Left renal cortex interstitium (tissue), 4 donors: ENCODE measurements at regions not wholly inside any gene's neighbourhood (a gene's known extent, or its start where the extent isn't known, plus 50 kb on each side); places are given as distances from the start of the nearest gene placed in this dataset.
"Not testable (repeated sequence)": the region's sequence is repeated elsewhere in the genome, so short reads cannot be mapped to it uniquely, and the experiment has no call there.

Source experiments
- DNase-seq, 4 donors: peaks; one replicate each; pipeline ENCODE4 v3.0.0-alpha.2; 2013; ENCODE audit warnings: low read depth in 4 of 4, low spot score in 2 of 4, missing footprints in 1 of 4

DNA sequence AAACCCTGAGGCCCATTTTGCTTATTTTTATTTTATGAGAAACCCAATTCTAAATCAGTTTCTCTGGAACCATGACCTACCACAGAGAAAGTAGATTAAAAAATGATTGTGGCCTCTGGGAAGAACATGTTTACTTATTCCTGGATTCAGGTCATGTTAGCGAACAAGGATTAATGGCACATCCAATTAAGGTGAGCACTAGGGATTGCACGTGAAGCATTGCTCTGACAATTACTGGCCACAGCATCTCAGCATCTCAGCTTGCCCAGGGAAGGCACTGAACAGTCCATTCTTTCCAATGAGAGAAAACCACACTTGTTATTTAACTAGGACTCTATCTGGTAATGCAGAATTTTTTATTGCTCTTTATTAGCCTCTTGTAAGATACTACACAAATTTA lies 119.8 kb downstream of the ZNF330 start:
- DNase-seq, result no peak

DNA sequence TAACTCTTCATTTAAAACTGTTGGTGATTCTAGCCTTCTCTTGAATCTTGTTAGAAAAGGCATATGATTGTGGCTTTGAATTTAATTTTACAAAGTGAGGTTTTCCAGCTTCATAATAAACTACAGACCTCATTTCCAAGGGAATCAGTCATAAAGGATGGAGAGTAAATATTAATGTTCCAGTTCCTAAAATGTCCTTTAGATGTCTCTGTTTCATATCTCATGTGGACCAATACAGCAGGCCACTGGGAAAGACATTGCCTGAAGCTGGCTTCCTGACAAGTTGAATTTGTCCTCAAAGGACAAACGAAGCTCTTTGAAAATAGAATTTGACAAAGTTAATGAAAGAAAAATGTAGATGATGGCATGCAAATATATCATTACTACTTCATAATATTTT lies 125.4 kb downstream of the ZNF330 start:
- DNase-seq, result peak in 1 of 4 donors; percentile 52

DNA sequence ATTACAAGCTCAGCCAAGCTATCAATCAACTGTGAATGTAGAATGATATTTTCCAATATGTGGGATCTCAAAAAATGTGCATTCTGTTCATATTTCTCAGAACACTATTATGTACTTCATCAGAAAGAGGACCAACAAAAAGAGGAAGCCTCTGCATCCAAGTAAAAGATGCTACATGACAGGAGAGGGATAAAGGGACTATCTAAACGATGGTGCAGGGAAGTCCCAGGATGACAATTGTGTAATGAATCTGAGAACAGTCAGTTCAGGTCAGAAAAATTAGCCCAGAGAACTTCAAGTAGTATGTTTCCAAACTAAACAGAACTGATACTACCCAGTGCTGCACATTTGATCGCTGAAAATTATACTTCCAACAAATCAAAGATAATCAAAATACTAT lies 127.0 kb downstream of the ZNF330 start:
- DNase-seq, result no peak

DNA sequence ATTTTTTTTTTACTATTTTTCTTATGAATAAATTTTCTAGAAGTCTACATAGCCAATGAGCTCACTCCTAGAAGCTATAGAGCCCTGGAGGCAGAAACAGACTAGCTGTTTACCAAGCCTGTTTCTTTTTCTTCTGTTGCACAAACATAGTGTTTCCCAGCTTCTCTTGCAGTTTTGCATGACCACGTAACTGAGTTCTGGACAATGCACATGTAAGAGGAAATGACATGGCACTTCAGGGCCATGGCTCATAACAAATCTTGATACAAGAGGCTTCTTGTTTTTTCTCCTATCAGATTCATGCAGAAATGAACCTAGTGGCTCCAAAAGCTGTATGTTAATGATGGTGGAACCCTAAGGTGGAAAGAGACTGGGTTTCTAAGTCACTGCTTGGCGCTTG lies 127.4 kb downstream of the ZNF330 start:
- no peak for DNase-seq

DNA sequence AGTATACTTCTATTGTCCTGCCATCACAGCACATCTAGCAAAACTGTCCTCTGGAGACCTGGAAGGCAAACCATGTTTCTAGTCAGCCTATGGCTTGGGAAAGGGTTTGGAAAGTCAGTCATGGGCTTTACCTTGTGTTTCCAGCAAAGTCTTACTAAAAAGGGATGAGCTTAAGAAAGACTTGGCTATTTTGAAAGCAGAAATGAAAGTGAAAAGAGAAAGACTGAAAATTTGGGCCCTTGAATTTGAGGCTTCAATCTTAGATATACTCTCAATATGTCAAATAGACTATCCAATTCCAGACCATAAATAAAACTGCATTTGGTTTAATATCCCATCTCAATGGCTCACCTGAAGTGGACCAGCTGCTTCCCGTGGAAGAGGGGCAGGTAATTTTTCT lies 127.9 kb downstream of the ZNF330 start:
- DNase-seq, result no peak

DNA sequence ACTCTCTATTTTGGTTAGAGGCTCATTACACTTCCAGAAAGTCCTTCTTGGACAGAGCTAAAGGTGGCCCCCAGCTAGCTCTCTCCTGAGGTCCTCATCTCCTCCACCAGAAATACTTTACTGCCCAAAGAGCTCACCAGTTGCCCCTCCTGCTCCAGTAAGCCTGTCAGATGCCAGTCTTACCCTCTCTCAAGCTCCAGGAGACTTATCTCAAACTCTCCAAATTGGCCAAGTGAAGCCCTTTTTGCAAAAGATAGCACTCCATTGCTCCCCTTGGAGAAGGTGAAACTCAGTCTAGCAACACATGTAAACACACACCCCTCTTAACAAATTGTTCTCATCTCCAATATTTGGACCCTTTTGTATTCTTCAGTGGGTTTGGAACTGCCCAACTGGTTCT lies 128.5 kb downstream of the ZNF330 start:
- DNase-seq, result no peak

DNA sequence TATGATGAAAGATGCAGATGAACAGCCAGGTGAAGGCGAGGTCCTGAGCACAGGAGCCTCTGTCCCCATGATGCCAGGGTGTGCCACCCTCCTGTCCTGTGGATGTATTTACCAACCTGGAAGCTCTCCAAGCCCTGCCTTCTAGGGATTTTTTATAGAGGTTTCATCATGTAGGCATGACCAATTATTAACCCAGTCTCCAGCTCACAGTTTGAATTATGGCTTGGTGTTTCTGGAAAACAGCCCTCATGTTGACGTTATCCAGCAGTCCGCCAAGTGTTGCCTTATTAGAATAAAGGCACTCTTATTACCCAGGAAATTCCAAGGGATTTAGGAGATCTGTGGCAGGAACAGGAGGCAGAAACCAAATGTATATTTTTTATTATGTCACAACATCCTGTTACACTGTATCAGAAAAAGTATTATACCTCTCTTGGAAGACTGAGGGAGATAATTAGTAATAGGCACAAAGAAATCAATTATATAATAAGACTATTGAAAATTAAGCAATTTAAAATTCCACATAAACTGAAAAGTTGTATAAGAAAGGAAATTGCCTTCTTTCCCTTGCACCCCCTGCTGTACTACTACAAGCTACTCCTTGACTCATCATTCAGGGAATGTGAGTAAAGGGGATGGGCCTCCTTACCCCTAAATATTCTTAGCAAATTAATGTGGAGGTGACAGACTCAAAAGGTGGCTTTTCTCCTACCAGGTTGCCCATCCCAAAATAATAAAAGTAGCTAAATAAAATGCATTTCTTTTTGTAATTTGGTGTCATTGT lies 129.6 kb downstream of the ZNF330 start:
- no peak for DNase-seq

DNA sequence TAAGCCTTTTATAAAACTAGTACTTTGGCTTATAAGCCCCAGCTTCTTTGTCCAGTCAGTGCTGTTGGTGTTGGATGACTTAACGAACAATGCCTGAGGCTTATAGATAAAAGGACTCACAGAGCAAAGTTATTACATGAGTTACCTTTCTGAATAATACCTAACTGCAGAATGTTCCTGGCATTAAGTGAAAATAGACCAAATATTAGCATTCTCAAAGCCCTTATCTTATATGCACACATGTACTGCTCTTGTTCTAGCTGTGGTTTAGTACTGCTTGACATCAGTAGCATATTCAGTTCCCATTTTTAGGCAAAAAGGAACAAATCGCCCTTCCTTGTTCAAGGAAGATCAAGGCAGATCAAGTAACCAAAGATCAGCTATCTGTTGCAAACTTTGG lies 131.6 kb downstream of the ZNF330 start:
- no peak for DNase-seq

DNA sequence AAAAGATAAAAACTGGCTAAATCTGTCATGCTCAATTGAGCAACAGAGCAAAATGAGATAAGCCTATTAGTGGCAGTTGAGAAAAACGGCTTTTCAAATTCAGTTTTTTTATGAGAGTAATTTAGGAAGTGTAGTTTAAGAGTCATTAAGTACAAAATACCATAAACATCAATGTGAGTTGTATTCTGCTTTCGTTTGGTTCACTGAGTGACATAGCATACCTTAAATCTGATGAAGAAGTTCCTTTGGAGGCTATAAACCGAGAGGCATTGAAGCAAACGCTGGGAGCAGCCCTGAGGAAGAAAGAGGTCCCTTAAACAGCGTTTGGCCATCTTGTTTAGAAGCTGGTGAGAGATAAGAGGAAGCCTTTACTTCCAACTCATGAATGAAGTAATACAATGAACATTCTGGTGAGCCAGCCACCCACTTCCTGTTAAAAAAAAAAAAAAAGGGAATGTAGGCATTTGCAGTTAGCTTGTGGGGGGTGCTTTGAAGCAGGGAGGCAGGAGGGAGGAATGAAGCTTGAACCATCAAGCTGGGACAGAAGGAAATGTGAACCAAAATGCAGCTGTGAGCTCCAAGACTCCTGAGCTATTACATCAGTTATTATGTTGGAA lies 132.3 kb downstream of the ZNF330 start:
- DNase-seq, result no peak

DNA sequence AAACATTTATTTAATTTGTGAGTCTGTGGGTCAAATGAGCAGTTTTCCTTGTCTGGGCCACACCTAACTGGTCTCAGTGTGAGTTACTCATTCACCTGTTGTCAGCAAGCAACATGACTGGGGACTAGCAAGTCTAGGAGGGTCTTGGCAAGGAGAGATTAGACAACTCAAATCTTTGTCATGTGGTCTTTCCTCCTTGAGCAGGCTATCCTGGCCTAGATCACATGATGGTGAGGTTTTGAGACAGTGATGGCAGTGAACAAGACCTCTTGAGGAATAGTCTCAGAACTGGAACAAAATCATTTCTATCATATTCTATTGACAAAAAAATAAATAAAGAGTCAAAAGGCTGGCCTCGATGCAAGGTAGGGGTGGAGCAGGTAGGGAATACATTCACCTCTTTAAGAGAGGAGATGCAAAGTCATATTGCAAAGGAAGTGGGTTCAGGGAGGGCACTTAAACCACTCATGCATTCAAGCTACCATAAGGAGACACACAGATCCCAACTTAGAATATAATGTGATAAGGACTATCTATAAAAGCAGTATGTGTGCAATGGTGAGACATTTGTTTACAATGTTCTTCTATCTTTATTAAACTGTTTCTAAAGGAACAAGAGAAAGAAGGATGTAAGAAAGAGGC lies 135.7 kb downstream of the ZNF330 start:
- no peak for DNase-seq

DNA sequence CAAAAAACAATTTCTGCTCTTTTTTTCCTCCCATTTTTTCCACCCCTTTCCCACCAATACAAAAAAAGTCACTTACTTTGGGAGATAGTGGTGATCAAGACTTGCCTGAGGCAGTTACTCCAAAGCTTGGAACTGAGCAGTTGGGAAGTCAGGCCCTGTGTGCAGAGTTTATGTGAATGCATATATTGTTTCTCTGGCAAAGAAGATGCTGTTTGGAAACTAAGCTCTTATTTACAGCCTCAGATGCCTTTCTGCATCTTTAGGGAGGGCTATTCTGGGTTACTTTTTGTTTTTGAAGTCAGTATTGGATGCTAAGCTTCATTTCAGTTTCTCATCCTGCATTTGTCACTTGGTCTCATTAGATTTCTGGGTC lies 136.3 kb downstream of the ZNF330 start:
- no peak for DNase-seq

DNA sequence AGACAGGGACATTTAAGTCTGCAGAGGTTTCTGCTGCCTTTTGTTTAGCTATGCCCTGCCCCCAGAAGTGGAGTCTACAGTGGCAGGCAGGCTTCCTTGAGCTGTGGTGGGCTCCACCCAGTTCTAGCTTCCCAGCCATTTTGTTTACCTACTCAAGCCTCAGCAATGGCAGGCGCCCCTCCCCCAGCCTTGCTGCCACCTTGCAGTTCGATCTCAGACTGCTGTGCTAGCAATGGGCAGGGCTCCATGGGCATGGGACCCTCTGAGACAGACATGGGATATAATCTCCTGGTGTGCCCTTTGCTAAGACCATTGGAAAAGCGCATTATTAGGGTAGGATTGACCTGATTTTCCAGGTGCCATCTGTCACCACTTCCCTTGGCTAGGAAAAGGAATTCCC lies 147.5 kb downstream of the ZNF330 start:
- not testable (repeated sequence) for DNase-seq

DNA sequence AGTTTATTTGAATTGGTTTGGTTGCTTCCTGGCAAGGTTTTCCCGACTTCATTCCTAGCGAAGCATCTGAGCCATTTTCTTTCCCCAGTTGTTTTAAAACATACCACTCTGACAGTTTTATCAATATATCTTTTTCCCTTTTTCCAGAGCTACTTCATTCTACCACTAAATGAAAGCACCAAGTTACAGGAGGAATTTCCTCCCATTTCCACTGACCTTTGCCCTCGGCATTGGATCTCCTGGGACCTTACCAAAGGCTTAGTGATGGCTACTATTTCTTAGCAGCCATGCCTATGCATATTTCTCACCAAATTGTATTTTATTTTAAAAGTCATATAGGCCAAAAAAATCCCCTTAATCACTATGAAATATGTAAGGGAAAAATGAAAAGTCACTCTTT lies 150.5 kb downstream of the ZNF330 start:
- no peak for DNase-seq

DNA sequence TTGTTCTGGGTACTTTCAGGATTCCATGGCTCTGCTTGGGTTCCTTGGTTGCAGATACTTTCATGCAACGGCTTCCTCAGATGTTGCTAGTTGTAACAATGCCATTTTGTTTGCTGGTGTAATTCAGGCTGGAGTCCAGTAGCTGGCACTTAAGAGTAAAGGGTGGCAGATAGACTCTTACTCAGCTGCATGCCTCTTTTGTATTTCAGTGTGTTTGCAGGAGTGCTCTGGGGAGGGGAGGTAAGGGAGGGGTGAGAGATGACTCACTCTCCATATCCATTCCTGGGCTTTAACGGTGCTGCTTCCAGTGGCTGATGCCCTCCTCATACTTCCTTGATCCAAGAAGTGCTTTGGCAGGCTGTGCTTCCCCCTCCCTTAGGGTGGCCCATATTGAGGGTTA lies 155.2 kb downstream of the ZNF330 start:
- DNase-seq, result no peak

DNA sequence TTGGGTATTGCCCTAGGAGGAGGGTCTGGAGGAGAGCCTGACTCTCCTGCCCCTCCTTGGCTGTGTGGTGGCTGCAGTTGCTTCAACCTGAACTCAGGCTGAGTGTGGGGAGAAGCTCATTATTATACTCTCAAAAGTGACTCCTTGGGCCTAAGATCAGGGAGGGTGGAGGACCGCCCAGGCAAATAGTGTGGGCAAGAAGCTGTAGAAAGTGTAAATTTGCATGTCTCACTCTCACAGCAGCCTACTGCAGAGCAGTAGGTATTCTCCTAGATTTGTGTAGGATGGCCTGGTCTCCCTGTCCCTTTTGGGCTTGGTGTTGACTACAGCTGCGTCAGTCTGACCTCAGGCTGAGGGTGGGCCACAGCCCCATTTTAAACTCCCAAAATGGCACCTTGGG lies 156.1 kb downstream of the ZNF330 start:
- DNase-seq, result no peak

DNA sequence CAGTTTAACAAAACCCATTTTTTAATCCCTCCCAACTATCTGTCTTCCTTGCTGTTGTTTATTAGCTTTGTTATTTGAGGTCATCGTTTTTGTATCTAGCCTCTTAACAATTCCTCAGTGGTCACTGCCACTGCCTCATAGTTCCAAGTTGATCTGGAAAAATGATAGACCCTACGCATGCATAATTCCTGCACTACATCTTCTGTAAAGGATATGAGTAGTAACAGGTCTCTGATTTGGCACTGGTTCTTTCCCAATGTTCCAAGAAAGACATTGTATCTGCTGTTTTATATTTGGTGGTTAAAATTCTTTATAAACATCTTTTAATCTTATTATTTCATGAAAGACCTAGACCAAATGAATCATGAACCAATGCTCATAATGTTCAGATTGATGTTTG lies 166.6 kb downstream of the ZNF330 start:
- DNase-seq, result no peak

DNA sequence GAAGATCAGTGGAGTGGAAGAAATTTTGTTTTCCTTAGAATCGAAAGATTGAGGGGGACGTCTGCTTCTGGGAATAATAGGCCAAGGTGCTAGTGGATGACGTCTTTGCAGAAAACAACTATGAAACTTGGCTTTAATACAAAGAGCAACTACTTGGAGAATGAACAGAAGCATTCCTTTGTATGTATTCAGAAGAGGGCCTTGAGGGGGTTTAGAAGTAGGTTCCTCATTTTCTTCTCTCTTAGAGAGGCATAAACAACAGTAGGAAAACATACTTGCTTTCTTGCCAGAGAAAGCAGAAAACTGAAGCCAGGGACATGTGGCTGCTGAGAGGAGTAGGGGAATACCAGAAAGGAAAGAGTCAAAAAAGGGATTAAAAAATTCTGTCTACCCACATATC lies 167.8 kb downstream of the ZNF330 start:
- no peak for DNase-seq

DNA sequence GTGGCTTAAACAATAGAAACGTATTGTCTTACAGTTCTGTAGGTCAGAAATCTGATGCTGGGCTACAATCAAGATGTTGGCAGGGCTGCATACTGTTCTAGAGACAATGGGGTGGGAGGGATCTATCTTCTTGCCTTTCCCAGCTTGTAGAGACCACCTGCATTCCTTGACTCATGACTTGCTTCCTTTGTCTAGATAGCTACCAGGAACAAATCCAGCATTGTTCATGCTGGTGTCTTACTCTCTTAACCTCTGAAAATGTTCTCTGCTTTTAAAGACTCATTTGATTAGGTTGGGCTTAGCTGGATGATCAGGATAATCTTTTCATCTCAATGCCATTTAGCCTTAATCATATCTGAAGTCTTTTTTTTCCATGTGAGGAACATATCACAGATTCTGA lies 169.0 kb downstream of the ZNF330 start:
- DNase-seq, result no peak

DNA sequence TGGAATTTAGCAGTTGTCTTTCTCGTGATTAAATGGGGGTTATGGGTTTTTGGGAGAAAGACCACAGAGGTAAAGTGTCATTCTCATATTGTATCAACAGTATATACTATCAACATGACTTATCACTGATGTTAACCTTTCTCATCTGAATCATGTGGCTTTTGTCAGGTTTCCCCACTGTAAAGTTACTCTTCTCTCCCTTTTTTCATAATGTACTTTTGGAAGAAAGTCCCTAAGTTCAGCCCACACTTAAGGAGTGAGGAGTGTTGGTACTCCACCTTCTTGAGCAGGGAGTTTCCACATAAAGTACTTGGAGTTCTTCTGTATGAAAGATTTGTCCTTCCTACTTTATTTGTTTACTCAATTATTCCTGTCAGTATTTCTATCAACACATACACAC lies 169.9 kb downstream of the ZNF330 start:
- no peak for DNase-seq

DNA sequence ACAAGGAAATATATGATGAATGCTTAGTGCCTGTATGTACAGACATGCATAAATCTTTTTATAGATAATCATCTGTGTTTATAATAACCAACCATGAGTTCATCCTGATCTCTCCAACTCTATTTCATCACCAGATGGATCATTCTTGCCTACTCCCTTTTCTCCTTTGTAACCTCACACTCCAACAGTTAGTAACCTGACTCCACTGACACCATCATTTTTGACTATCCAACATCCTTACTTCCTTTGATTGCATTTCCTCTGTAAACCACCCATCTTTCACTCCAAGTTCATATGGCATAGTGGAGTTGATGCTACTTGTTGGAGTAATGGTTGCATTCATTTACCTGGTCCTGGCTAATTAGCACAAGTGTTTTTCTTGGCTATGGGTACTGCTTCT lies 170.6 kb downstream of the ZNF330 start:
- no peak for DNase-seq

DNA sequence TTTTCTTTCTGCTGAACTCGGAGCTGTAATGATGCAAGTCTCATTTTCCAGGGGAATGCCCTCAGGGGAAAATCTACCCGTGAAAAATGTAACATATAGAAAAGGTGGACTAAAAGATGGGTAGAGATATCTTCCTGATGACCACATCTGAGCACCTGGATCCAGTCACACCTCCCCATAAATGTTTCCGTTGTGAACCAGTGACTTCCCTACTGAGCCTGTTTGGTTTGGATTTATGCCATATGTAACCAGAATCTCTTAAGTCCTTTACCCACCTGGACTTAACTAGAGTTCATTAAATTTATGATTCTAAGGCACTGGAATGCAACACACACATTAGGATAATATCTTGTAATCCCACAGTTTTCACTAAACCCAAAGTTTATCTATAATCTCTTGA lies 171.1 kb downstream of the ZNF330 start:
- DNase-seq, result no peak

DNA sequence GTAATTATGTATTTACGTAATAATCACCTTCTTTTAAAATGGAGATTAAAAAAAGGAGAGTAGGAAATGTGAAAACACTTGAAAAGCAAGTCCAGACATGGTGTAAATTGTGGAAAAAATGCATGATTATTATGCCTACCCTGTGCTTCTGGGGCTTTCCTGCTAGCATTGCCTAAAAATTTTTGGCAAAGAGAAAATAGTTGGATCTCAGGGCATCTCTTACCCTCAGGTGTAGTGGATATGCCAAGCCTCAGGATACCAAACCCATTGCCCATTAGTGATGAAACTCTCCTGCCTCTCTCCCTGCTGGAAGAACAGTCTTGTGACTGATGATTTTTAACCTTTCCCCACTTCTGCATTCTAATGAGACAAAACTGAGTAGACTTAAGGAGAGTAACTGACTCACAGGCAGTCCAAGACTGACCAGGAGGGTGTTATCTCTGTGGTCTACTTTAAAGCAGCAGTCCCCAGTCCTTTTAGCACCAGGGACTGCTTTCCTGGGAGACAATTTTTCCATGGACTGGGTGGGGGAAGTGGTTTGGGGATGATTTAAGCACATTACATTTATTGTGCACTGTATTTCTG lies 174.6 kb downstream of the ZNF330 start:
- DNase-seq, result no peak
